Stimulated activated CD4-positive, alpha-beta T cell treated with anti-CD3 and anti-CD28 coated beads, Interleukin-12 subunit alpha, Interleukin-12 subunit beta, amount 100 ng/mL, for 24 hours (primary cell): ENCODE measurements at regions not wholly inside any gene's neighbourhood (a gene's known extent, or its start where the extent isn't known, plus 50 kb on each side); places are given as distances from the start of the nearest gene placed in this dataset.

Experiments used
- DNase-seq, 2 experiments: peaks; one replicate each; pipeline ENCODE4 v3.0.0-alpha.2; 2020; ENCODE audit warnings: low read depth in 2 of 2

DNA sequence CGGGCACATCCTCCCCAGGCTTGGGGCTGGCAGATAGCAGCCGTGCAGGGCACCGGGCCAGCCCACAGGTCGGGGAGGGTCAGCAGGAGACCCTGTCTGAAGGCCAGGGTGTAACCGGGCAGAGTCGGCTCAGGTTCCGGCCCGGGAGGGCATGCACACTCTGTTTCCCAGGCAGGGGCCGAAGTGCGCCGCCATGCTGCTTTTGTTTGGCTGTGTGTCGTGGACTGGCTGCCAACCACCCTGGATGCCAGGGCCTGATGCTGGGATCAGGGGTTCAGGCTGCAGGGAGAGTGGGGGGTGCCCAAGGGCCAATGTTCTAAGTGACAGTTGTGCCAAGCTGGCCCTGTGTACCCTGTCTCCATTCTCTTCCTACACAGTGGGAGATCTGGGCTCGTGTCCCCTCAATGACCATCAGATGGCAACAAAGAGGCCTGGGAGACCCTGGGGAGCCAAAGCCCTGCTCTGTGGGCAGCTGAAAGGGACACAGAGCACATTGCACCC lies 120.9 kb upstream of the B3GAT1 start:
- no peak for DNase-seq

GRCh38 chr11:134532131-134532920 lies 120.3 kb upstream of the B3GAT1 start:
- no peak for DNase-seq

- no peak for DNase-seq
These were observed 119.5 kb upstream of the B3GAT1 start for GRCh38 chr11:134531327-134532130.

- no peak for DNase-seq
These were observed 118.7 kb upstream of the B3GAT1 start for GRCh38 chr11:134530636-134531326.

GRCh38 chr11:134529212-134530096 lies 117.4 kb upstream of the B3GAT1 start:
- DNase-seq: no peak

DNA sequence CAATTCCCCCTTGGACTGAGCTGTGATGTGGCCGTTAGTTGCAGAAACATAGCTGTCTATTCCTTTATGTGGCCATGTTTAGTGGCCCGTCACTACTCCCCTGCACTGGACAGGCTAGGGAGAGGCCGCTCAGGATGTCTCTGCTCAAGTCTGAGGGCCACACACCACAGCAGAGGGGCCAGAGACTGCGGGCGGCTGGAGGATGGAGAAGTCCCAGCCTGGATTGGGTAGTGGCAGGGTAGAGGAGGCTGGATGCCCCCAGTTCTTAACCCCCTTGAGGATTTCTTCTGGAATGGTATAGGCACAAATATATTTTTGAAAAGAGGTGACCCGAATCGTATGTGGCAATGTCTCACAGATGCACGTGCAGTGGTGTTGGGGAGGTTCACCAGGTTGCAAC lies 116.4 kb upstream of the B3GAT1 start:
- no peak for DNase-seq

- no peak for DNase-seq
These were observed 115.6 kb upstream of the B3GAT1 start for GRCh38 chr11:134527382-134528243.

DNA sequence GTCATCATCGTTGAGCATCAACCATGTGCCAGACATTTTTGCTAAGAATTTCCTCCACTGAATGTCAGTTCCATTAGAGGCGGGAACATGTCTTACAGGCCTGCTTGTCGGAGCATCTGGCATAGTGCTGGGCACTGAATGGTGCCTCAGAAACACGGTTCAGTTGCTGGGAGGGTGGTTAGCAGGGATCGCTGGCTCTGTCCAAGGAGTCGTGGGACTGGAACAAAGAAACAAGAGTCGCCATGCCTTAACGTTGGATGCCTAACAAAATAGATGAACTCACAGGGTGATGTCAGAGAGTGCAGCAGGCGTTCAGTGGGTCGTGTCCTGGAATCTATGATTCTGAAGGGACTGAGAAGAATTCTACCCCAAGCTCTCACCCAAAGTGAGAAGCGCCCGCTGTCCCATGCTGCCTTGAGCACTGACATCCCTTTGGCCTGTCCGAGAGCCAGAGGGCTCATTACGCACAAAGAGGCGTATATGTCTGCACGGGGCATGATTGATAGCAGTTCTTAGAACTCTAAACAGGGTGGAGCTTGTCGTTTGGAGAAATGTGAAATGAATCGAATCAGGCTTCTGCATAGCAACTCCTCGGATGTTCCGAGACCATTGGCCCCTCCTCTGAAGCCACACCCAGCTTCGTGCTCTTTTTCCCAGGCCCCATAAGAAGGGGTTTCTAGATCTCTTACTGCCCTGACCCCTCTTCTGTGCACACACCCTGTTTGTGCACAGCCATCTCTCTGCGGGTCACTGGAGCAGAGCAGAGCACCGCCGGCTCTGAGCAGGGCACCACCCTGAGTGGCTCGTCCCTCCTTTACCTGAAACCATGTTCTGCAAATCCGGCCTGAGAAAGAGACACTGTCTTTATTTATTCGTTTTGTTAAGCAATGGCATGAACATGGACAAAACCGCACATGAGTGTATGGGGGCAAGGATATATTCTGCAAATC lies 113.1 kb upstream of the B3GAT1 start:
- no peak for DNase-seq

DNA sequence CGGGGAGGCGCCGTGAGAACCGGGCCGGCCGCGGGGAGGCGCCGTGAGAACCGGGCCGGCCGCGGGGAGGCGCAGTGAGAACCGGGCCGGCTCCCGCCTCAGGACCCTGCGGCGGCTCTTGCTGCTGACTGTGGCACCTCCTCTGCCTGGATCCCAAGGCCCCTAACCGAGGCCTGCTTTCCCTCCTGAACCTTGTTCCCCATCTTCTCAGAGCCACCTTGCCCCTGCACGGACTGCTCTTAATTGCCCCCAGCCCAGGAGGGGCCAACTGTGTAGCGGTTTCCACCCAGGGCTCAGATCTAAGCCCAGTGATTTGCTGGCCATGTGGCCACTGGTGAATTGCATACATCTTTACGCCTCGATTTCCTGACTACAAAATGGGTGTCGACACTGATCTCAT lies 112.2 kb upstream of the B3GAT1 start:
- DNase-seq: no peak

DNA sequence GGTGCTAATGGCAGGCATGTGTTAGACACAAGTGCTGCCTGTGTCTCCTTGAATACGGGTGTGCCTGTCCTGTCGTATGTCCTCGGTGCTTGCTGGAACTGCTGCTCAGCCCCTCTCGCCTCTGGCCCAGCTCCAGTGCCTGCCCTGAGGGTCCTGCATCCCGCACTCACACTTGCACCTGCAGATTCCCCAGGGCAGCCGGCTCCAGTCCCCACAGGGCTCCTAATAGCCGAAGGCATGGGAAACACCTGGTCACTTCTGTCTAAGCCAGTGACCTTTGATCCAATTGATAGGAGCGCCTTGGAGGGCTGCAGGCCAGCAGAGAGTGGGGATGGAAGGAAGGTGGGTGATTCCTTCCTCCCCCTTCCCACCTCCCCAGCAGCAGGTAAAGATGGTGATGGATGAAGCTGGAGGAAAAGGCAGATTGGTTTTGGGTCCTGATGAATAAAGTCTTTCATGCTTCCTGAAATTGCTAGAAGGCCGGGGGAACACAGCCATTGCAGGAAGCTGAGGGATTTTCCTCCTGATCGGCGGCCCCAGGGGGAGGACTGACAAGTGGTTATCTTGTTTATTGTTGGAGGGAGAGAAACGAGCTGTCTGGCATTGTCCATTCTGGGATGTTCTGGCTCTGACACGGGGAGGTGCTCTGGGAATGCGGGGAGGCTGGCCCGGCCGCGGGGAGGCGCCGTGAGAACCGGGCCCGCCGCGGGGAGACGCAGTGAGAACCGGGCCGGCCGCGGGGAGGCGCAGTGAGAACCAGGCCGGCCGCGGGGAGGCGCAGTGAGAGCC lies 110.9 kb upstream of the B3GAT1 start:
- no peak for DNase-seq

GRCh38 chr11:134521452-134522289 lies 109.6 kb upstream of the B3GAT1 start:
- no peak for DNase-seq

DNA sequence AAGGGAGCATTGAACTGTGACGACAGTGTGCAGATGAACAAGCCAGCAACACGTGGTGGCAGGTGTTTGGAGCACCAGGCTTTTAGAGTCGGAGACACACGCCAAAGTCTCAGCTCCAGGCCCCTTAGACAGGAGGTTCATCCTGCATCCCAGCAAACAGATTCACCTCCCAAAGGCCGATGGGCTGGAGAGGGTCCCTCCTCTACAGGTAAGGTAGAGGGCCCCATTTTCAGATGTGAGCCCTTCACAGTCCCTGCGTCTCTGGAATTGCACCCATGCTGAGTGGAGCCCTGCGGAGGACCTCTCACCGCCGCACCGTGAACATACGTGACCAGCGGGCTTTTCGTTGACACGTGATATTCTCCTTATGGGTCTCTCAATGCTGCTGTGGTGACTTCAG lies 109.0 kb upstream of the B3GAT1 start:
- no peak for DNase-seq

GRCh38 chr11:134519788-134520187 lies 107.7 kb upstream of the B3GAT1 start:
- DNase-seq: no peak

GRCh38 chr11:134519390-134519750 lies 107.3 kb upstream of the B3GAT1 start:
- no peak for DNase-seq

GRCh38 chr11:134518616-134519389 lies 106.8 kb upstream of the B3GAT1 start:
- DNase-seq: no peak

- DNase-seq: no peak
These were observed 105.7 kb upstream of the B3GAT1 start for GRCh38 chr11:134517621-134518293.
